ENCODE measurements at regions not wholly inside any gene's neighbourhood (a gene's known extent, or its start where the extent isn't known, plus 50 kb on each side); places are given as distances from the start of the nearest gene placed in this dataset.

GRCh38 chr9:96071076-96071814 is 195.8 kb downstream of the ERCC6L2 start:
- FAIRE-seq = peak; percentile 85
- no peak overlapping the region for H4K8ac ChIP-seq (ENCODE audit: extremely low read depth, insufficient read depth, low read length)
- H2AFZ ChIP-seq (ENCODE audit: low read length) = no peak overlapping the region

More at GRCh38 chr9:96071076-96071814, 195.8 kb downstream of the ERCC6L2 start:
- CTCF ChIA-PET (ENCODE audit: partially characterized antibody) = interaction anchor here (0.7 to 3.8 kb wide), 12 partner anchors 8 to 335 kb away, joined by 3 to 22 read pairs (median 4); no protein-coding TSS in a partner anchor
- Histone ChIP-seq H3K4ac (replicated peaks; ENCODE audit: insufficient read length, low read depth, low read length) (no peak overlapping the region), H3K4me3 (ENCODE audit: extremely low read depth in 1 of 4, insufficient read depth in 2 of 4, low read depth in 3 of 4, low read length in 4 of 4) (no peak overlapping the region), H3K14ac (ENCODE audit: insufficient read length) (no peak overlapping the region), H2BK120ac (replicated peaks; ENCODE audit: low read depth, low read length) (no peak overlapping the region), H2AK5ac (ENCODE audit: low read depth, low read length) (no peak overlapping the region), H2BK15ac (ENCODE audit: low read length) (no peak overlapping the region), H3K36me3 (ENCODE audit: control insufficient read depth in 2 of 4, insufficient read depth in 4 of 4, low read length in 3 of 4) (no peaks in the 10 kb centered on the region), H3K23ac (ENCODE audit: insufficient read length) (no peak overlapping the region), H3K4me1 (replicated peaks in 1 of 4; ENCODE audit: control insufficient read depth in 3 of 4, insufficient read depth in 4 of 4, low read length in 3 of 4) (peaks cover 0 to 3% (median 1%) of the 10 kb centered on the region in 4 experiments; a peak in 6 of 7 replicates), H3K9me3 (ENCODE audit: insufficient read depth in 2 of 2, low read depth in 1 of 2, low read length in 1 of 2) (no peaks in the 10 kb centered on the region), H3K56ac (replicated peaks; ENCODE audit: insufficient read length, low read depth, low read length) (no peak overlapping the region), H3K18ac (ENCODE audit: extremely low read depth, low read length) (no peak overlapping the region), H2BK12ac (ENCODE audit: low read depth, low read length) (no peak overlapping the region), H3K79me2 (ENCODE audit: control insufficient read depth in 1 of 2, insufficient read depth in 2 of 2, low read length in 2 of 2) (no peaks in the 10 kb centered on the region), H3K27ac (ENCODE audit: low read depth, low read length) (no peak overlapping the region), H2BK5ac (ENCODE audit: low read depth, low read length) (no peak overlapping the region), H4K91ac (replicated peaks; ENCODE audit: insufficient read length, low read length) (peak overlapping the region; percentile 2), H3K27me3 (replicated peaks in 1 of 4; ENCODE audit: control insufficient read depth in 3 of 4, extremely low read depth in 1 of 4, insufficient read depth in 3 of 4, low read length in 3 of 4) (no peaks in the 10 kb centered on the region), H2BK20ac (ENCODE audit: low read length) (no peak overlapping the region), H3K79me1 (ENCODE audit: low read depth, low read length) (no peaks in the 10 kb centered on the region), H3K23me2 (ENCODE audit: low read depth, low read length) (no peaks in the 10 kb centered on the region), H4K5ac (ENCODE audit: insufficient read length, low read depth, low read length) (no peak overlapping the region), H3K9ac (replicated peaks in 1 of 4; ENCODE audit: extremely low read depth in 1 of 4, low read depth in 3 of 4, low read length in 3 of 4) (no peak overlapping the region), H3K4me2 (ENCODE audit: insufficient read depth in 1 of 2, low read depth in 2 of 2, low read length in 2 of 2) (no peak overlapping the region), H4K20me1 (replicated peaks in 1 of 2; ENCODE audit: control insufficient read depth in 1 of 2, insufficient read depth in 2 of 2, low read length in 2 of 2) (no peaks in the 10 kb centered on the region)
- 88% methylated on average over 5 of the region's 5 CpGs; no CpG with 5 or more reads in 1 of the 2 experiments for WGBS, 2 experiments (ENCODE audit: extremely low coverage in 1 of 2, insufficient coverage in 1 of 2, insufficient read length in 1 of 2, insufficient replicate concordance in 2 of 2, low coverage in 1 of 2, low lambda C conversion rate in 2 of 2, missing lambda C conversion rate in 1 of 2)
- POLR2A ChIA-PET (ENCODE audit: partially characterized antibody) = interaction anchor here (1.2 kb wide), 1 partner anchor 80 kb away, joined by 3 read pairs; no protein-coding TSS in a partner anchor
- peak in 1 of 2 experiments; percentile 60 for DNase-seq (ENCODE audit: low read depth in 1 of 2, low spot score in 2 of 2)
- peak; percentile 5 to 44; a peak in 1 of 4 replicates for TF ChIP-seq RAD21 (IDR thresholded peaks at IDR 0.05 in 1 of 2, conservative IDR thresholded peaks at IDR 0.05 in 1 of 2; ENCODE audit: low read depth in 2 of 2, low read length in 2 of 2)
- no peak for TF ChIP-seq MAFK (IDR thresholded peaks at IDR 0.05; ENCODE audit: low read depth, low read length)
- TF ChIP-seq, protein P1, sequence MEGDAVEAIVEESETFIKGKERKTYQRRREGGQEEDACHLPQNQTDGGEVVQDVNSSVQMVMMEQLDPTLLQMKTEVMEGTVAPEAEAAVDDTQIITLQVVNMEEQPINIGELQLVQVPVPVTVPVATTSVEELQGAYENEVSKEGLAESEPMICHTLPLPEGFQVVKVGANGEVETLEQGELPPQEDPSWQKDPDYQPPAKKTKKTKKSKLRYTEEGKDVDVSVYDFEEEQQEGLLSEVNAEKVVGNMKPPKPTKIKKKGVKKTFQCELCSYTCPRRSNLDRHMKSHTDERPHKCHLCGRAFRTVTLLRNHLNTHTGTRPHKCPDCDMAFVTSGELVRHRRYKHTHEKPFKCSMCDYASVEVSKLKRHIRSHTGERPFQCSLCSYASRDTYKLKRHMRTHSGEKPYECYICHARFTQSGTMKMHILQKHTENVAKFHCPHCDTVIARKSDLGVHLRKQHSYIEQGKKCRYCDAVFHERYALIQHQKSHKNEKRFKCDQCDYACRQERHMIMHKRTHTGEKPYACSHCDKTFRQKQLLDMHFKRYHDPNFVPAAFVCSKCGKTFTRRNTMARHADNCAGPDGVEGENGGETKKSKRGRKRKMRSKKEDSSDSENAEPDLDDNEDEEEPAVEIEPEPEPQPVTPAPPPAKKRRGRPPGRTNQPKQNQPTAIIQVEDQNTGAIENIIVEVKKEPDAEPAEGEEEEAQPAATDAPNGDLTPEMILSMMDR (IDR thresholded peaks at IDR 0.05; ENCODE audit: control extremely low read depth in 1 of 3, insufficient read depth in 1 of 3, low read depth in 1 of 3, low read length in 3 of 3) = peak; percentile 27 to 65 (median 27); a peak in 3 of 4 replicates
- no peak for TF ChIP-seq NRF1 (IDR thresholded peaks at IDR 0.05; ENCODE audit: low read depth, low read length)
